ENCODE measurements at regions not wholly inside any gene's neighbourhood (a gene's known extent, or its start where the extent isn't known, plus 50 kb on each side); places are given as distances from the start of the nearest gene placed in this dataset.

- no peak overlapping the region for H3K4me2 ChIP-seq
- no peak overlapping the region for H3K9ac ChIP-seq
- H3K4me1 ChIP-seq, result no peaks in the 10 kb centered on the region
- H3K4me3 ChIP-seq, result no peak overlapping the region
- H3K27ac ChIP-seq, result no peak overlapping the region
- H3K27me3 ChIP-seq, result no peaks in the 10 kb centered on the region
- no peaks in the 10 kb centered on the region for H3K36me3 ChIP-seq
- H4K20me1 ChIP-seq, result no peaks in the 10 kb centered on the region
- H3K9me3 ChIP-seq, result no peaks in the 10 kb centered on the region
- no peak for TF ChIP-seq Cebpa-rat (IDR thresholded peaks at IDR 0.05)
Observed at GRCh38 chr2:49226360-49226759, 72.0 kb upstream of the FSHR start.

GRCh38 chr2:49225126-49225525 lies 70.8 kb upstream of the FSHR start:
- Histone ChIP-seq H3K4me3 (no peak overlapping the region), H4K20me1 (no peaks in the 10 kb centered on the region), H3K36me3 (no peaks in the 10 kb centered on the region), H3K9me3 (no peaks in the 10 kb centered on the region), H3K9ac (no peak overlapping the region), H3K27me3 (no peaks in the 10 kb centered on the region), H3K4me1 (no peaks in the 10 kb centered on the region), H3K4me2 (no peak overlapping the region), H3K27ac (no peak overlapping the region)
- no peak for TF ChIP-seq Cebpa-rat (IDR thresholded peaks at IDR 0.05)

DNA sequence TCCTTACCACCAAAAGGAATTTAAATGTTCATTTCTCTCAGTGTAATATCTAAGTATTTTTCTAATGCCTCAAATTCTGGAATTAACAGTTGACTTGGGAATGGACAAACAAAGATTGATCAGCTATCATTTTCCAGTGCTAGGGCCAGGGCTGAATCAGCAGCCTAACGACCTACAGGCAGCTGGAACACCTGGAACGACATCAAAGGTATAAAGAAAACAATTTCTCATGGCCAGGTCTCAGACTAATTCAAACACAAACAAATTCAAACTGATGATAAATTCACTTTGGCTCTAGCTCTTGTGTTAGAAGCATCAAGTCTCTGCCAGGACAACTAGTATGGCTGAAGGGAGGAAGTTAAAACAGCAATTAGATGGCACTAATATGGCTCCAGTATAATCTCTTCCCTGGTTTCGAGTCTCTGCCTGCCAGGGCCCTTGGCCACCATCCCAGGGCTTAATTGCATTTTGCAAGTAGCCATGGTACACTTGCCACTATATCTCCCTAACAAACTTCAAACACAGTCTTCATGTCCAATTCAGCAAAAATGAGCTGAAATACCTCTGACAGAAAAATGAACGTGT lies 70.2 kb upstream of the FSHR start:
- Histone ChIP-seq H3K27me3 (no peaks in the 10 kb centered on the region), H3K27ac (no peak overlapping the region), H3K4me3 (no peak overlapping the region), H4K20me1 (no peaks in the 10 kb centered on the region), H3K4me1 (no peaks in the 10 kb centered on the region), H3K4me2 (no peak overlapping the region), H3K9me3 (no peaks in the 10 kb centered on the region), H3K9ac (no peak overlapping the region), H3K36me3 (no peaks in the 10 kb centered on the region)
- TF ChIP-seq Cebpa-rat (IDR thresholded peaks at IDR 0.05), result no peak

GRCh38 chr2:49222975-49223528 lies 68.7 kb upstream of the FSHR start:
- Histone ChIP-seq H4K20me1 (no peaks in the 10 kb centered on the region), H3K4me2 (no peak overlapping the region), H3K36me3 (no peaks in the 10 kb centered on the region), H3K4me1 (no peaks in the 10 kb centered on the region), H3K4me3 (no peak overlapping the region), H3K27me3 (no peaks in the 10 kb centered on the region), H3K27ac (no peak overlapping the region), H3K9me3 (no peaks in the 10 kb centered on the region), H3K9ac (no peak overlapping the region)
- no peak for TF ChIP-seq Cebpa-rat (IDR thresholded peaks at IDR 0.05)

GRCh38 chr2:49219741-49220140 lies 65.4 kb upstream of the FSHR start:
- no peak overlapping the region for H3K4me3 ChIP-seq
- H3K36me3 ChIP-seq, result no peaks in the 10 kb centered on the region
- H3K9ac ChIP-seq, result no peak overlapping the region
- H3K27ac ChIP-seq, result no peak overlapping the region
- TF ChIP-seq Cebpa-rat (IDR thresholded peaks at IDR 0.05), result no peak
- H4K20me1 ChIP-seq, result no peaks in the 10 kb centered on the region
- no peaks in the 10 kb centered on the region for H3K4me1 ChIP-seq
- no peaks in the 10 kb centered on the region for H3K9me3 ChIP-seq
- H3K27me3 ChIP-seq, result no peaks in the 10 kb centered on the region
- no peak overlapping the region for H3K4me2 ChIP-seq

DNA sequence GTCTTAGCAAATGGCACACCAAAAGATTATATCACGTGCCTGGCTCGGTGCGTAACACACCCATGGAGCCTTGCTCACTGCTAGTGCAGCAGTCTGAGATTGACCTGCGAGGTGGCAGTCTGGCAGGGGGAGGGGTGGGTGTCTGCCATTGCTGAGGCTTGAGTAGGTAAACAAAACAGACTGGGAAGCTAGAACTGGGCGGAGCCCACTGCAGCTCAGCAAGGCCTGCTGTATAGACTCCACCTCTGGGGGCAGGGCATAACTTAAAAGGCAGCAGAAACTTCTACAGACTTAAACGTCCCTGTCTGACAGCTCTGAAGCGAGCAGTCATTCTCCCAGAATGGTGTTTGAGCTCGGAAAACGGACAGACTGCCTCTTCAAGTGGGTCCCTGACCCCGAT lies 55.9 kb upstream of the FSHR start:
- H3K27me3 ChIP-seq, result no peaks in the 10 kb centered on the region
- TF ChIP-seq Cebpa-rat (IDR thresholded peaks at IDR 0.05), result no peak
- H3K9ac ChIP-seq, result no peak overlapping the region
- no peak overlapping the region for H3K4me2 ChIP-seq
- H4K20me1 ChIP-seq, result no peaks in the 10 kb centered on the region
- no peaks in the 10 kb centered on the region for H3K9me3 ChIP-seq
- no peak overlapping the region for H3K4me3 ChIP-seq
- no peaks in the 10 kb centered on the region for H3K36me3 ChIP-seq
- H3K27ac ChIP-seq, result no peak overlapping the region
- no peaks in the 10 kb centered on the region for H3K4me1 ChIP-seq

DNA sequence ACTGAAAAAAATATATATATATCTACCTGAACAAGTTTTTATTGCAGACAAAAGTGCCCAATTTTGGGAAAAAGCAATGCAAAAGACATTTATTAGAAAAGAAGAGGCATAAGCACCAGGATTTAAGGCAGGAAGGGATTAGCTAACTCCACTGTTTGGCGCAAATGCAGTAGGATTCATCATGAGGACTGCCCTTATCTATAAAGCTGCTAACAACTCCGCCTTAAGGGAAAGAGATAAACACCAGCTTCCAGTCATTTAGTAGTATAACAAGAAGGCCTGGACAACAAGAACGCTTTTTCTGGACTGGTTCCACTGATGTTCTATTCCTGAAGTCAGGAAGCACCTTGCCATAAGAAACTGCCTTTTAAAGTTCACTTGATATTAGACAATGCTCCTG lies 52.9 kb upstream of the FSHR start:
- H3K9me3 ChIP-seq, result no peaks in the 10 kb centered on the region
- no peaks in the 10 kb centered on the region for H4K20me1 ChIP-seq
- H3K27ac ChIP-seq, result no peak overlapping the region
- H3K4me3 ChIP-seq, result no peak overlapping the region
- no peak overlapping the region for H3K4me2 ChIP-seq
- H3K36me3 ChIP-seq, result no peaks in the 10 kb centered on the region
- H3K9ac ChIP-seq, result no peak overlapping the region
- no peaks in the 10 kb centered on the region for H3K27me3 ChIP-seq
- TF ChIP-seq Cebpa-rat (IDR thresholded peaks at IDR 0.05), result no peak
- no peaks in the 10 kb centered on the region for H3K4me1 ChIP-seq
